PC-9 (cell line): ENCODE measurements at regions not wholly inside any gene's neighbourhood (a gene's known extent, or its start where the extent isn't known, plus 50 kb on each side); places are given as distances from the start of the nearest gene placed in this dataset.

ENCODE experiments used
- BruUV-seq: library from RNA; stranded (reverse); fragments of 400-500 nt; replicated peaks from 2 replicates; lab custom pipeline; 2021; lab: Mats Ljungman, UMichigan
- CTCF ChIA-PET: fragments of 300-600 bp; sonication (Branson Sonifier 250); formaldehyde crosslinking; loops from one replicate; lab custom pipeline; 2022; ENCODE audit warnings: antibody characterized with exemption; lab: Charles Lee
- POLR2A ChIA-PET: fragments of 300-600 bp; sonication (Branson Sonifier 250); formaldehyde crosslinking; loops from one replicate; lab custom pipeline; 2022; ENCODE audit warnings: antibody characterized with exemption; ENCODE audit not compliant: unreplicated experiment; lab: Charles Lee
- DNase-seq, 2 experiments: peaks; one replicate each; pipeline versions ENCODE4 v3.0.0 to v3.0.0-alpha.2; 2015 to 2022; ENCODE audit warnings: mixed read lengths in 1 of 2
- H2AFZ ChIP-seq: fragments of 200-600 bp; sonication (generic); 2 replicates; pipeline ENCODE4 v1.8.1; 2017; ENCODE audit warnings: antibody characterized with exemption
- H3F3A ChIP-seq: fragments of 200-600 bp; sonication (generic); 2 replicates; pipeline ENCODE4 v1.8.1; 2017; ENCODE audit warnings: antibody characterized with exemption, mild to moderate bottlenecking, low read depth; ENCODE audit not compliant: insufficient read depth
- H3K27ac ChIP-seq: fragments of 200-600 bp; sonication (generic); 2 replicates; pipeline ENCODE4 v1.6.1; 2016; ENCODE audit warnings: mixed run types
- H3K27me3 ChIP-seq: fragments of 200-600 bp; sonication (generic); 2 replicates; pipeline ENCODE4 v1.6.1; 2016; ENCODE audit warnings: low read depth, mixed run types; ENCODE audit not compliant: insufficient read depth
- H3K36me3 ChIP-seq: fragments of 200-600 bp; sonication (generic); 2 replicates; pipeline ENCODE4 v1.6.1; 2016; ENCODE audit warnings: low read depth, mixed run types
- H3K4me1 ChIP-seq: fragments of 200-600 bp; sonication (generic); replicated peaks from 2 replicates; pipeline ENCODE4 v1.6.1; 2016; ENCODE audit warnings: mixed run types; ENCODE audit not compliant: insufficient read depth
- H3K4me2 ChIP-seq: fragments of 200-600 bp; sonication (generic); 2 replicates; pipeline ENCODE4 v1.6.1; 2017; ENCODE audit warnings: mixed run types
- H3K4me3 ChIP-seq: fragments of 200-600 bp; sonication (generic); 2 replicates; pipeline ENCODE4 v1.6.1; 2016; ENCODE audit warnings: mixed run types
- H3K79me2 ChIP-seq: fragments of 200-600 bp; sonication (generic); 2 replicates; pipeline ENCODE4 v1.6.1; 2017; ENCODE audit warnings: low read depth, mixed run types
- H3K9me2 ChIP-seq: fragments of 200-600 bp; sonication (generic); 2 replicates; pipeline ENCODE4 v1.8.1; 2017; ENCODE audit warnings: mild to moderate bottlenecking; ENCODE audit not compliant: insufficient read depth
- H3K9me3 ChIP-seq: fragments of 200-600 bp; sonication (generic); 2 replicates; pipeline ENCODE4 v1.8.1; 2016; ENCODE audit warnings: low read depth; ENCODE audit not compliant: insufficient read depth
- H4K20me1 ChIP-seq: fragments of 200-600 bp; sonication (generic); 2 replicates; pipeline ENCODE4 v1.8.1; 2017; ENCODE audit not compliant: insufficient read depth
- EZH2 ChIP-seq: fragments of 200-600 bp; sonication (generic); IDR thresholded peaks from 2 replicates; pipeline ENCODE4 v1.8.0; 2017; ENCODE audit warnings: antibody characterized with exemption, low read depth
- intact Hi-C: fragments of 100-400 bp; cut with micrococcal nuclease; formaldehyde crosslinking; loops from one replicate; pipeline ENCODE4 v1.10.0; 2022; ENCODE audit not compliant: unreplicated experiment
- TF ChIP-seq, protein P1 (sequence below): fragments of 200-600 bp; sonication (generic); conservative IDR thresholded peaks from 2 replicates; pipeline ENCODE4 v1.6.1; 2017; ENCODE audit warnings: mixed run types, antibody characterized with exemption, mild to moderate bottlenecking, moderate library complexity

DNA sequence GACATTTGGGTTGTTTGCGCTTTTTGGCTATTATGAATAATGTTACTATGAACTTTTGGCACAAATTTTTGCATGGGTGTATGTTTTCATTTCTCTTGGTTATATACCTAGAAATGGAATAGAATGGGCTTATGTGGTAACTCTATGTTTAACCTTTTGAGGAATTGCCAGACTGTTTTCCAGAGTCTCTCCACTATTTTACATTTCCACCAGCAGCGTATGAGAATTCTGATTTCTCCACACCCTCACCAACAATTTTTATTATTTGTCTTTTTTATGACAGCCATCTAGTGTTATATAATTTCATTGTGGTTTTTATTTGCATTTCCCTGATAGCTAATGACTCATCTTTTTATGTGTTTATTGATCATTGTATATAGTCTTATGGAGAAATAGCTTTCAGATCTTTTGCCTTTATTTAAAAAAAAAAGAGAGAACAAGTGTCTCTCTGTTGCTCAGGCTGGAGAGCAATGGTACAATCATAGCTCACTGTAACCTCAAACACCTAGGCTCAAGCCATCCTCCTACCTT, 247.2 kb downstream of the OPA1 start:
- H2AFZ ChIP-seq = no peak overlapping the region
- no peaks in the 10 kb centered on the region for H4K20me1 ChIP-seq
- no peaks in the 10 kb centered on the region for H3K36me3 ChIP-seq
- no peaks in the 10 kb centered on the region for H3K9me2 ChIP-seq
- H3K27ac ChIP-seq = peak overlapping the region; percentile 31; the same call in 1 of the 2 replicates
- BruUV-seq = no TSS peak
- H3K9me3 ChIP-seq = peaks cover 7% of the 10 kb centered on the region; the same call in 1 of the 2 replicates
- peaks cover 37% of the 10 kb centered on the region for H3F3A ChIP-seq
- H3K27me3 ChIP-seq = no peaks in the 10 kb centered on the region
- peak in 1 of 2 experiments; percentile 70 for DNase-seq
- TF ChIP-seq, protein P1, sequence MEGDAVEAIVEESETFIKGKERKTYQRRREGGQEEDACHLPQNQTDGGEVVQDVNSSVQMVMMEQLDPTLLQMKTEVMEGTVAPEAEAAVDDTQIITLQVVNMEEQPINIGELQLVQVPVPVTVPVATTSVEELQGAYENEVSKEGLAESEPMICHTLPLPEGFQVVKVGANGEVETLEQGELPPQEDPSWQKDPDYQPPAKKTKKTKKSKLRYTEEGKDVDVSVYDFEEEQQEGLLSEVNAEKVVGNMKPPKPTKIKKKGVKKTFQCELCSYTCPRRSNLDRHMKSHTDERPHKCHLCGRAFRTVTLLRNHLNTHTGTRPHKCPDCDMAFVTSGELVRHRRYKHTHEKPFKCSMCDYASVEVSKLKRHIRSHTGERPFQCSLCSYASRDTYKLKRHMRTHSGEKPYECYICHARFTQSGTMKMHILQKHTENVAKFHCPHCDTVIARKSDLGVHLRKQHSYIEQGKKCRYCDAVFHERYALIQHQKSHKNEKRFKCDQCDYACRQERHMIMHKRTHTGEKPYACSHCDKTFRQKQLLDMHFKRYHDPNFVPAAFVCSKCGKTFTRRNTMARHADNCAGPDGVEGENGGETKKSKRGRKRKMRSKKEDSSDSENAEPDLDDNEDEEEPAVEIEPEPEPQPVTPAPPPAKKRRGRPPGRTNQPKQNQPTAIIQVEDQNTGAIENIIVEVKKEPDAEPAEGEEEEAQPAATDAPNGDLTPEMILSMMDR = no peak
- TF ChIP-seq EZH2 = no peak
- intact Hi-C loops = no loop called here
- no peak overlapping the region for H3K4me3 ChIP-seq
- H3K79me2 ChIP-seq = no peaks in the 10 kb centered on the region
- ChIA-PET CTCF (no interaction called here), POLR2A (interaction anchor here (0.7 kb wide), 1 partner anchor 291 kb away, joined by 4 read pairs; no protein-coding TSS in a partner anchor)
- no peak overlapping the region for H3K4me2 ChIP-seq
- H3K4me1 ChIP-seq = peaks cover 46% of the 10 kb centered on the region

DNA sequence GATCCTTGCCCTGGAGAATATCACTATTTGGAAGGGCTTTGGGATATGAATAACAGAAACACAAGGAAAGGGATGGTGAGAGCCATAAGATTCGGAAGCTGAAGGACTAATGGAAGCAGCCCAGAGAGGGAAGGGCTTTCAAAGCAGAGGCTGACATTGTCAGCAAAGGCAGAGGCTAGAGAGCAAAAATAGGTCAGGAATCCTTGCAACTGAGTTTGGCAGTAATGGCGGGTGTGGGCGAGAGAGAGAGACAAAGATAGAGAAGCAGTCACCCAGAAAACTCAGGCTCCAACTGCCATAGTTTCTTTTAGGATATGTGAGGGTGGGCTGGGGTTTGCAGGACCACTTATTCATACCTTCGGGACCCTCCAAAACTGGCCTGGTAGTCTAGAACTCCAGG, 248.6 kb downstream of the OPA1 start:
- BruUV-seq = no TSS peak
- H2AFZ ChIP-seq = no peak overlapping the region
- no peak for DNase-seq
- H3F3A ChIP-seq = peaks cover 26% of the 10 kb centered on the region
- intact Hi-C loops = no loop called here
- no peaks in the 10 kb centered on the region for H3K9me2 ChIP-seq
- no peaks in the 10 kb centered on the region for H3K36me3 ChIP-seq
- no peaks in the 10 kb centered on the region for H3K79me2 ChIP-seq
- TF ChIP-seq EZH2 = no peak
- TF ChIP-seq, protein P1 = no peak
- no peaks in the 10 kb centered on the region for H3K27me3 ChIP-seq
- no peaks in the 10 kb centered on the region for H4K20me1 ChIP-seq
- no peak overlapping the region for H3K4me2 ChIP-seq
- H3K4me3 ChIP-seq = no peak overlapping the region
- CTCF ChIA-PET = no interaction called here
- peaks cover 12% of the 10 kb centered on the region for H3K9me3 ChIP-seq
- peaks cover 39% of the 10 kb centered on the region for H3K4me1 ChIP-seq
- POLR2A ChIA-PET = no interaction called here
- no peak overlapping the region for H3K27ac ChIP-seq

DNA sequence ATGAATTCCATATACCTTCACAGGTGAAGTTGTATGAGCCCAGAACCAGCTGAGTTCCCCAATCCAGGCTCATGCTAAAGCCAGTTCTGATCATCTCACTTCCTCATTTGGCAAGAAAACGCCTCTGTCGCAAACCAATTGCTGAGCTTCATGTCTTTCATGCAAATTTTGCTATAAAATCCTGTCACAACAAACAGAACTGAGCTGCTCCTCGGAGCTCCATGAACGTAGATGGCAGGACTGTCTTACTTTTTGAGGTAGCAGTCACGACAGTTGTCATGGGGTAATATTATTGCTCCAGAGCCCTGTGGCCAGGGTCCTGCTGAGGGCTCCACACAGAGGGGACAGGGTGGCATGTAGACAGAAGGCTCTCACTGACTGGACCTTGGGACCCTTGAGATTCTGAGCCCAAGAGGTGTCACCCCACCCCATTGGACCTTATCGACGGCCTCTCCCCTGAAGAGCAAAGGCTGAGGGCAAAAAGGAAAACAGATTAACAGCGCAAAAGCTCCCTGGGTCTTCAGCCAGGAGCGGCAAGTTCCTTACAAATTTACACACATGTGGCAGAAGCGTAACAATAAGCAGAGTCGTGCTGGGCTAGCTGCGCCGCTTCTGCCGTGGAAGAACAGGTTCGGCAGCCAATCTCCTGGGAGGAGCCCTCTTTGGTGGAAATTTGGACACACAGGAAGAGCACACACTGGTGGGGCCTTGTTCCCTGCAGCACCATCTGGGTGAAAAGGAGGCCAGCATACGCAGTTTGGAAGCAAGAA, 249.2 kb downstream of the OPA1 start:
- Histone ChIP-seq H3K4me1 (peaks cover 39% of the 10 kb centered on the region), H3K9me2 (no peaks in the 10 kb centered on the region), H3K4me2 (no peak overlapping the region), H3K27ac (no peak overlapping the region), H4K20me1 (no peaks in the 10 kb centered on the region), H3K79me2 (no peaks in the 10 kb centered on the region), H3K36me3 (no peaks in the 10 kb centered on the region), H3K9me3 (peaks cover 12% of the 10 kb centered on the region), H3K4me3 (no peak overlapping the region), H2AFZ (no peak overlapping the region), H3F3A (peaks cover 26% of the 10 kb centered on the region), H3K27me3 (no peaks in the 10 kb centered on the region)
- TF ChIP-seq, protein P1 = no peak
- TF ChIP-seq EZH2 = no peak
- intact Hi-C loops = no loop called here
- DNase-seq = peak in 1 of 2 experiments; percentile 22
- TSS peak; percentile 21 for BruUV-seq
- ChIA-PET POLR2A (no interaction called here), CTCF (no interaction called here)
